HUES64 (cell line): ENCODE measurements at regions not wholly inside any gene's neighbourhood (a gene's known extent, or its start where the extent isn't known, plus 50 kb on each side); places are given as distances from the start of the nearest gene placed in this dataset.

Source experiments
- H3K27ac ChIP-seq: 2 replicates; pipeline ENCODE4 v1.7.0; 2013; ENCODE audit warnings: low read depth, low read length, inconsistent platforms
- H3K27me3 ChIP-seq: 2 replicates; pipeline ENCODE4 v1.6.1; 2013; ENCODE audit warnings: mild to moderate bottlenecking, low read length; ENCODE audit not compliant: insufficient read depth
- H3K36me3 ChIP-seq: 2 replicates; pipeline ENCODE4 v1.6.1; 2013; ENCODE audit warnings: mild to moderate bottlenecking, low read length; ENCODE audit not compliant: insufficient read depth
- H3K4me1 ChIP-seq: 2 replicates; pipeline ENCODE4 v1.6.1; 2013; ENCODE audit warnings: mild to moderate bottlenecking, low read length, moderate library complexity; ENCODE audit not compliant: insufficient read depth
- H3K4me3 ChIP-seq: 2 replicates; pipeline ENCODE4 v1.5.1; 2013; ENCODE audit warnings: mild to moderate bottlenecking, low read length, moderate library complexity
- H3K9ac ChIP-seq: 2 replicates; pipeline ENCODE4 v1.6.1; 2013; ENCODE audit warnings: mild to moderate bottlenecking, low read depth, low read length
- H3K9me3 ChIP-seq: 2 replicates; pipeline ENCODE4 v1.6.1; 2013; ENCODE audit warnings: low read depth, low read length; ENCODE audit not compliant: insufficient read depth
- WGBS: fragments of 150-250, 120-280 bp; methylation state at CpG from one replicate; pipeline ENCODE4 v1.1.7; 2013; ENCODE audit warnings: missing lambda C conversion rate; 5-methylcytosine and 5-hydroxymethylcytosine counted together

DNA sequence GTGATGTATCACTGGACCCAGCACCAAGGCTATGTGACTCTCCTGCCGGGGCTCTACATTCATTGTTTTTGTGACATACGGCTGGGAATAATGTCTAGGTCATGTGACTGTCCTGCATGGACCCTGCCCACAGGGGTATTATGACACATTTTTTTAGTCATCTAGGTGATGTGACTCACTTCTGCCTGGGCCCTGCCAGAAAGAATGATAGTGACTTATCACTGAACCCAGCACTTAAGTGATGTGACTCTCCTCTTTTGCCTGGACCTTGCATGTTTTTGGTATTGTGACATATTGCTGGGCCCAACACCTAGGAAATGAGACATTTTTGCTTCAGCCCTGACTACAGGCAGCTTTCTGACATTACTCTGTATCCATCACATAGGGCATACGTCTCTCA lies 51.1 kb upstream of the ZNF107 start:
- Histone ChIP-seq H3K36me3 (peaks cover 36% of the 10 kb centered on the region), H3K4me1 (no peaks in the 10 kb centered on the region), H3K4me3 (no peak overlapping the region), H3K9me3 (peaks cover 70% of the 10 kb centered on the region), H3K9ac (no peak overlapping the region), H3K27ac (no peak overlapping the region), H3K27me3 (no peaks in the 10 kb centered on the region)
- WGBS: 82% methylated on average over 3 of the region's 3 CpGs

DNA sequence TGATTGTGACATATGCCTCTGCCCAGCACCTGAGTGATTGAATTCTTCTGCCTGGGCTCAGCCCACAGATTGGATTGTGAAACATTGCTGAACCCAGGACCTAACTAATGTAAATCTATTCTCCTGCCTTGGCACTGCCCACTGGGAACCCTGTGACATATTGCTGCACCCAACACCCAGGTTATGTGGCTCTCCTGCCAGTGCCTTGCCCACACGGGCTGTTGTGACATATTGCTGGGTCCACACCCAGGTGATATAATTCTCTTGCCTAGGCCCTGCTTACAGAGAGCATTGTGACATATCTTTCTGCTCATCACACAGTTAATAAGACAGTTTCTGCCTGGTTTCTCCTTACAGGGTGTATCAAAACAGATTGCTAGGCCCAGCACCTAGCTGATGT lies 50.8 kb upstream of the ZNF680 start:
- Histone ChIP-seq H3K36me3 (peaks cover 47% of the 10 kb centered on the region), H3K4me3 (no peak overlapping the region), H3K9ac (no peak overlapping the region), H3K9me3 (peaks cover 66% of the 10 kb centered on the region), H3K27me3 (no peaks in the 10 kb centered on the region), H3K27ac (no peak overlapping the region), H3K4me1 (no peaks in the 10 kb centered on the region)
- 80% methylated on average over 1 of the region's 1 CpG for WGBS
